ENCODE measurements at regions not wholly inside any gene's neighbourhood (a gene's known extent, or its start where the extent isn't known, plus 50 kb on each side); places are given as distances from the start of the nearest gene placed in this dataset.
"Not testable (repeated sequence)": the region's sequence is repeated elsewhere in the genome, so short reads cannot be mapped to it uniquely, and the experiment has no call there.

GRCh38 chr7:41579961-41580935, 122.6 kb downstream of the INHBA start:
- no peak for DNase-seq (ENCODE audit: low read depth in 2 of 2)

GRCh38 chr7:41578700-41579099, 124.2 kb downstream of the INHBA start:
- DNase-seq (ENCODE audit: low read depth in 2 of 2): no peak

GRCh38 chr7:41576166-41576565, 126.7 kb downstream of the INHBA start:
- no peak for DNase-seq (ENCODE audit: low read depth in 2 of 2)

- no peak for DNase-seq (ENCODE audit: low read depth in 2 of 2)
These were observed 128.5 kb downstream of the INHBA start for GRCh38 chr7:41574377-41574776.

- no peak for DNase-seq (ENCODE audit: low read depth in 2 of 2)
These were observed 129.0 kb downstream of the INHBA start for GRCh38 chr7:41573862-41574261.

GRCh38 chr7:41573443-41573842, 129.4 kb downstream of the INHBA start:
- DNase-seq (ENCODE audit: low read depth in 2 of 2): no peak

- DNase-seq (ENCODE audit: low read depth in 2 of 2): no peak
These were observed 129.9 kb downstream of the INHBA start for GRCh38 chr7:41573015-41573414.

GRCh38 chr7:41571573-41571972, 131.3 kb downstream of the INHBA start:
- DNase-seq (ENCODE audit: low read depth in 2 of 2): no peak

GRCh38 chr7:41570766-41571165, 132.1 kb downstream of the INHBA start:
- DNase-seq (ENCODE audit: low read depth in 2 of 2): no peak

GRCh38 chr7:41568135-41568534, 134.8 kb downstream of the INHBA start:
- no peak for DNase-seq (ENCODE audit: low read depth in 2 of 2)

- DNase-seq (ENCODE audit: low read depth in 2 of 2): no peak
These were observed 135.2 kb downstream of the INHBA start for GRCh38 chr7:41567731-41568114.

GRCh38 chr7:41567031-41567730, 135.7 kb downstream of the INHBA start:
- DNase-seq (ENCODE audit: low read depth in 2 of 2): no peak

GRCh38 chr7:41566581-41566980, 136.3 kb downstream of the INHBA start:
- DNase-seq (ENCODE audit: low read depth in 2 of 2): no peak

- DNase-seq (ENCODE audit: low read depth in 2 of 2): no peak
These were observed 137.2 kb downstream of the INHBA start for GRCh38 chr7:41565655-41566054.

- DNase-seq (ENCODE audit: low read depth in 2 of 2): no peak
These were observed 143.5 kb downstream of the INHBA start for GRCh38 chr7:41559426-41559825.

- DNase-seq (ENCODE audit: low read depth in 2 of 2): no peak
These were observed 148.4 kb downstream of the INHBA start for GRCh38 chr7:41554481-41554880.

GRCh38 chr7:41550046-41550445, 152.8 kb downstream of the INHBA start:
- not testable (repeated sequence) for DNase-seq (ENCODE audit: low read depth in 2 of 2)

- no peak for DNase-seq (ENCODE audit: low read depth in 2 of 2)
These were observed 158.6 kb downstream of the INHBA start for GRCh38 chr7:41544241-41544640.

GRCh38 chr7:41540601-41541000, 162.3 kb downstream of the INHBA start:
- DNase-seq (ENCODE audit: low read depth in 2 of 2): no peak

- DNase-seq (ENCODE audit: low read depth in 2 of 2): no peak
These were observed 163.8 kb downstream of the INHBA start for GRCh38 chr7:41538810-41539724.

GRCh38 chr7:41536873-41537665, 165.8 kb downstream of the INHBA start:
- no peak for DNase-seq (ENCODE audit: low read depth in 2 of 2)

All from activated CD4-positive, alpha-beta T cell treated with anti-CD3 and anti-CD28 coated beads for 24 hours (primary cell).